HG03575 (cell line): ENCODE measurements at regions not wholly inside any gene's neighbourhood (a gene's known extent, or its start where the extent isn't known, plus 50 kb on each side); places are given as distances from the start of the nearest gene placed in this dataset.

ENCODE experiments used
- ATAC-seq: cut with Tn5 transposase; IDR thresholded peaks from one replicate; pipeline ENCODE4 v1.9.1; 2021; ENCODE audit not compliant: unreplicated experiment, insufficient number of reproducible peaks, low FRiP score; ENCODE audit errors: extremely low read depth

DNA sequence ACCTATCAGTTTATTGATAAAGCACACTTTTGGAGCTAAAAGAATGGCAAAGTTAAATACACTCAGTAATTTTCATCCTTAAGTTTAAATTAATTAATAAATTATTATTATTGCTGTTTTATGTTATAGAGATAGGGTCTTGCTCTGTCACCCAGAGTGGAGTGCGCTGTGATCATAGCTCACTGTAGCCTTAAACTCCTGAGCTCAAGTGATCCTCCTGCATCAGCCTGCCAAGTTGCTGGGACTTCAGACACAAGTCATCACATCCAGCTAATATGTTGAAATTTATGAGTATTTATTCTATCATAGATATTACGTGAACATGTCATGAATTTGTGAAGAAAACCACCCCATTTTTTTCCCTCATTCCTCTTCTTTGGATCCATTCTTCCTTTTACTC is 64.2 kb downstream of the GJA1 start:
- ATAC-seq: no peak

DNA sequence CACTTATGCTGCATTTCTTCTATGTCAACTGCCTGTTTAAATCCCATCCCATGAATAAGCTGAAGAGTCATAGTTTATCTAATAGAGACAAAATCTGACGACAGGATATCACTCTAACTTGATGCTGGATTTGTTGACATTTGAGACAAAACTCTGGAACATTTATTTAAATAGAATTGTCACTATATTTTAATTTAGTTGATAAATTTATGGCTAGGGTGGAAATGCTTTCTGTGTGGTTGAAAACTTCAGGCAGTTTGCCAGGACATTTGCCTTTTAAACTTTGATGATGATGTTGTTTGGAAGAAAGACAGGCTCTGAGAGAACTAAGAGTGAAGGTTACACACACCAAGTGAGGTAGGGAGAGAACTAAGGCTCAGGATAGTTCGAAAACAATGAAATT is 68.1 kb downstream of the GJA1 start:
- ATAC-seq: no peak

- no peak for ATAC-seq
These were observed 68.8 kb downstream of the GJA1 start for GRCh38 chr6:121504227-121504626.

DNA sequence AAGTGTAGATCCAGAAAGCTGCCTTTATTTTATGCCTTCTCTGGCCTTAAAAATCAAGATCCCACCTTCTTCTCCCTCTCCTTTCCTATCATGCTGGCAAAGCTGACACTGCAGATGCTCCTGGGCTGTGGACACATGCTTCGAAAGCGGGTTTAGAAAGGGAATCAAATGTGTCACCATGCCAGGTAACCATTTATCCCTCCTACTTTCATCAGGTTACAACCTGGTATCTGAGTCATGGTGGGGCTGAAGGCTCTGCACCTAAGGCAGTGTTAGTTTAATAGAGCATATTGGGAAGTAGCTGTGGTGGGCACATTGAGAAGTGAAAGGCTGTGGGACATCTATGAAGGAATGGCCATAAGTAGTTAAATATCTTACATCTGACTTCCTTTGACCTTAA is 69.8 kb downstream of the GJA1 start:
- ATAC-seq: no peak

- no peak for ATAC-seq
These were observed 71.6 kb downstream of the GJA1 start for GRCh38 chr6:121506761-121507754.

DNA sequence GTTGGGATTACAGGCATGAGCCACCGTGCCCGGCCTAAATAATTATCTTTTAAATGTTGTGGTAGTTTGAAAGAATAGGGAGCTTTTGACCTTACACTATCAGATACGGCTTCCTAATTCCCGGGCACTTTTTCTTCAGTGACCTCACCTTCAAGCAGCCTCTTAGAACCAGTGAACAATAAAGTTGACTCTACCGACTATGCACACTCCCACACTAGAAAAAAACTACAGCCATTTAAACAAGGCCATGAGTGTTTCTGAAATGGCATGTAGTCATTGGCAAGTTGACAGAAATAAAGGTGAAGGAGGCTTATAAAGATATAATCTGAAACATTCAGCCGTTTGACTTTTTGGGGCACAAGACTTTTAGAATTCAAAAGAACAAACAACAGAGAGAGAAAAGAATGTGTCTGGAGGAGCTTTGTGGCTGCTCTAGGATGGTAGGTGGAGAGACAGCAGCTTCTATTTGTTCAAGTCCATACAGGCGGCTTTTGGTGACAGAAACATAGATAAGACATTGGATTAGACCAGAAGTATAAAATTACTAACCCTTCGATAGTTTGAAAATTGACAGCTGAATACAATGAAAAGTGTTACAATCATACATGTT is 75.2 kb downstream of the GJA1 start:
- ATAC-seq: no peak

GRCh38 chr6:121515630-121516265 is 80.3 kb downstream of the GJA1 start:
- ATAC-seq: no peak

- no peak for ATAC-seq
These were observed 80.9 kb downstream of the GJA1 start for GRCh38 chr6:121516331-121516730.

GRCh38 chr6:121520337-121521163 is 85.1 kb downstream of the GJA1 start:
- ATAC-seq: no peak

GRCh38 chr6:121521164-121521555 is 85.7 kb downstream of the GJA1 start:
- no peak for ATAC-seq

- ATAC-seq: no peak
These were observed 86.8 kb downstream of the GJA1 start for GRCh38 chr6:121522265-121522664.

DNA sequence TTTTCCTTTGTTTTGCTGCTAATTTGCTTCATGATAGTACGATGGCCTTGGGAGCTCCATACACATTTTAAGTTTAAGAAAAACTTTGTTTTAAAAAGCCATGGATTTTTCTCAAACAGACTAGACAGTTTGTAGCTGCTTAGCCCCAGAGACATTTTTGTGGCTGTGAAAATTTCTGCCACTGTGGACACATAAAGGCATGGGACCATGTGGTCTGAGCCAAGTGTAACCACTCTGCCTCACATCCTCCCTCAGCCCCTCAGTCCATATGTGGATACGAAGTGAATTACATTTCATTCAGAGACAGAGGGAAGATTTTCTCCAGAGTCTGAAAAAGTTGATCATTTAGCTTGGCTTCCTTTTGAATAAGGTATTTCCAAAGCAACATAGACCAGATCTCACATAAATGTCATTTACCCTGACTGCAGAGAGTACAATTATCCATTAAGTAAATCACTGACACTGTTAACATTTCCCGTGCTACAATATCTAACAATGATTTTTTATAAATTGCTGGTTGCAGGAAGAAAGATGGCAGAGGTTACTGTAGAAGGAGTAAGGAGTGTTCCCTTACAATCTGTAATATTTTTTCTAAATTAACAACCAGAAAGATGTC is 87.4 kb downstream of the GJA1 start:
- ATAC-seq: no peak

- no peak for ATAC-seq
These were observed 88.2 kb downstream of the GJA1 start for GRCh38 chr6:121523628-121524027.

DNA sequence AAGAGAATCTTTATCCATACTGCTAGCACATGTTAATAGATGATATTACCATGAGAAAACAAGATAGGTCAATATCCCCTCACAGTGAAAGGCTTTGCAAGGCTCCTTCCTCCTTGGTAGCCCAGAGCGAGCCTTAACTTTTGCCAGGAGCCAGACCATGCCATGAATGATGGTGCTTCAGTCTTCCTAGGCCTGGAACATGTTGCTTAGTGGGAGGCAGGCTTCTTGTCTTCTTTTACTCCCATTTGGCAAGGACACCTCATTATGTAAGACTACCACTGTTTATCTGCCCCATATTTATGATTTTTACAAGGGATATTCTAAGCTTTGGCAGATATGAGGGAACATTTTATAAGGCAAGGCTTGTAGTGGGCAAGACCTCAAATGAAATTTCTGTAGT is 90.8 kb downstream of the GJA1 start:
- ATAC-seq: no peak

GRCh38 chr6:121531658-121532169 is 96.3 kb downstream of the GJA1 start:
- no peak for ATAC-seq

DNA sequence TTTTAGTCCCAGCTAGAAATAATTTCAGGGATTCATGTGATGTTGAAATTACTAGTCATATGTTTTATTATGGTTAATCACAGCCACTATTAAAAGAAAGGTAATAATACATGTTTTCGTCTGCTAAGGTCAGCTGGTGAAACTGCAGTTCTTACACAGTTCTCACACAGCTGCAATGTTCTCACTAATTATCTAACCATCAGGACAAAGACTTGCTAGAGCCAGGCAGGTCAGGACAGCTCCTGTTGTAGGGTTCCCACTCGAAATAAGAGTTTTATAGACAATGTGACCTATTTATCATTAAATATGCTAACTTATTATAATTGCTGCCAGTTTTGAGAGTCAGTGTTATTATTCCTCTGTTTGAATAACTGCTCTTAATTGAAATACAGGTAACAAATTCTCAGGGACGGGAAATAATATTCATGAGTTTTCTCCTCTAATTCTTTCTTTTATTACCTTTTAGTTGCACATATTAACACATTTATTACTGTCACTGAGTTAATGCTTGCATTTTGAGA is 97.9 kb downstream of the GJA1 start:
- no peak for ATAC-seq

- no peak for ATAC-seq
These were observed 100.3 kb downstream of the GJA1 start for GRCh38 chr6:121535777-121536176.

GRCh38 chr6:121536345-121536744 is 100.9 kb downstream of the GJA1 start:
- ATAC-seq: no peak
